Stomach (tissue), 4 donors: ENCODE measurements at regions not wholly inside any gene's neighbourhood (a gene's known extent, or its start where the extent isn't known, plus 50 kb on each side); places are given as distances from the start of the nearest gene placed in this dataset.

Source experiments
- EP300 ChIP-seq: sonication (generic); formaldehyde crosslinking; IDR thresholded peaks from one replicate; pipeline ENCODE4 v1.6.1; 2017; ENCODE audit warnings: antibody characterized with exemption
- POLR2A ChIP-seq, 4 donors: fragments of 450-650 bp; IDR thresholded peaks; one replicate each; pipeline ENCODE4 v1.6.1; 2016; ENCODE audit warnings: antibody characterized with exemption in 4 of 4, control low read depth in 2 of 4, mild to moderate bottlenecking in 1 of 4, moderate library complexity in 1 of 4
- POLR2AphosphoS5 ChIP-seq, 3 donors: sonication (generic); formaldehyde crosslinking; IDR thresholded peaks; one replicate each; pipeline ENCODE4 v1.6.1; 2016; ENCODE audit warnings: antibody characterized with exemption in 3 of 3

- no peak for TF ChIP-seq POLR2AphosphoS5 (IDR thresholded peaks at IDR 0.05)
- TF ChIP-seq EP300 = no peak
- TF ChIP-seq POLR2A (IDR thresholded peaks at IDR 0.05) = no peak
Observed at GRCh38 chr15:97691078-97691477, 269.4 kb upstream of the ARRDC4 start.
